ENCODE measurements at regions not wholly inside any gene's neighbourhood (a gene's known extent, or its start where the extent isn't known, plus 50 kb on each side); places are given as distances from the start of the nearest gene placed in this dataset.

GRCh38 chr1:80245813-80246212, 1239.3 kb upstream of the ADGRL4 start:
- WGBS, 2 experiments (ENCODE audit: low coverage in 1 of 2, low lambda C conversion rate in 2 of 2, missing lambda C conversion rate in 2 of 2), result 21 to 25% methylated on average over 2 of the region's 2 CpGs

GRCh38 chr1:80244372-80244771, 1237.8 kb upstream of the ADGRL4 start:
- H3K27me3 ChIP-seq (replicated peaks; ENCODE audit: insufficient read depth), result no peaks in the 10 kb centered on the region
- no peaks in the 10 kb centered on the region for H3K9me3 ChIP-seq (ENCODE audit: low read depth)
- H2AFZ ChIP-seq, result no peak overlapping the region
- H3K4me3 ChIP-seq, result no peak overlapping the region
- no peak for DNase-seq
- TF ChIP-seq EZH2 (IDR thresholded peaks at IDR 0.05; ENCODE audit: insufficient read depth, poor library complexity, severe bottlenecking), result no peak
- TF ChIP-seq EZH2phosphoT487 (IDR thresholded peaks at IDR 0.05; ENCODE audit: insufficient read depth, low read depth), result no peak
- H3K4me2 ChIP-seq (ENCODE audit: unreplicated experiment), result no peak overlapping the region
- no peaks in the 10 kb centered on the region for H4K20me1 ChIP-seq (ENCODE audit: insufficient read depth)
- no peaks in the 10 kb centered on the region for H3K36me3 ChIP-seq (ENCODE audit: low read depth)
- no peak overlapping the region for H3K9ac ChIP-seq
- in situ Hi-C loops (cut with MboI), result no loop called here
- 30 to 36% methylated on average over 1 of the region's 1 CpG for WGBS, 2 experiments (ENCODE audit: low coverage in 1 of 2, low lambda C conversion rate in 2 of 2, missing lambda C conversion rate in 2 of 2)
- H3K9me2 ChIP-seq (ENCODE audit: insufficient read depth), result no peaks in the 10 kb centered on the region
- no peak overlapping the region for H3K27ac ChIP-seq
- H3F3A ChIP-seq (ENCODE audit: insufficient read depth), result no peaks in the 10 kb centered on the region
- H3K79me2 ChIP-seq (ENCODE audit: insufficient read depth), result no peaks in the 10 kb centered on the region
- no peaks in the 10 kb centered on the region for H3K4me1 ChIP-seq (ENCODE audit: insufficient read depth)

More at GRCh38 chr1:80245813-80246212, 1239.3 kb upstream of the ADGRL4 start:
- Histone ChIP-seq H3K79me2 (ENCODE audit: insufficient read depth) (no peaks in the 10 kb centered on the region), H4K20me1 (ENCODE audit: insufficient read depth) (no peaks in the 10 kb centered on the region), H3K36me3 (ENCODE audit: low read depth) (no peaks in the 10 kb centered on the region), H3K9me2 (ENCODE audit: insufficient read depth) (no peaks in the 10 kb centered on the region), H2AFZ (no peak overlapping the region), H3K9me3 (ENCODE audit: low read depth) (no peaks in the 10 kb centered on the region), H3K4me1 (ENCODE audit: insufficient read depth) (no peaks in the 10 kb centered on the region), H3K27ac (no peak overlapping the region), H3K4me2 (ENCODE audit: unreplicated experiment) (no peak overlapping the region), H3K9ac (no peak overlapping the region), H3K27me3 (replicated peaks; ENCODE audit: insufficient read depth) (no peaks in the 10 kb centered on the region), H3K4me3 (no peak overlapping the region), H3F3A (ENCODE audit: insufficient read depth) (no peaks in the 10 kb centered on the region)
- in situ Hi-C loops (cut with MboI), result no loop called here
- TF ChIP-seq EZH2phosphoT487 (IDR thresholded peaks at IDR 0.05; ENCODE audit: insufficient read depth, low read depth) (no peak), EZH2 (IDR thresholded peaks at IDR 0.05; ENCODE audit: insufficient read depth, poor library complexity, severe bottlenecking) (no peak)
- no peak for DNase-seq

- Histone ChIP-seq H2AFZ (no peak overlapping the region), H3K4me2 (ENCODE audit: unreplicated experiment) (no peak overlapping the region), H3F3A (ENCODE audit: insufficient read depth) (no peaks in the 10 kb centered on the region), H3K9ac (no peak overlapping the region), H4K20me1 (ENCODE audit: insufficient read depth) (no peaks in the 10 kb centered on the region), H3K4me1 (ENCODE audit: insufficient read depth) (no peaks in the 10 kb centered on the region), H3K79me2 (ENCODE audit: insufficient read depth) (no peaks in the 10 kb centered on the region), H3K4me3 (no peak overlapping the region), H3K9me2 (ENCODE audit: insufficient read depth) (no peaks in the 10 kb centered on the region), H3K27ac (no peak overlapping the region), H3K36me3 (ENCODE audit: low read depth) (no peaks in the 10 kb centered on the region), H3K27me3 (replicated peaks; ENCODE audit: insufficient read depth) (no peaks in the 10 kb centered on the region), H3K9me3 (ENCODE audit: low read depth) (no peaks in the 10 kb centered on the region)
- TF ChIP-seq EZH2phosphoT487 (IDR thresholded peaks at IDR 0.05; ENCODE audit: insufficient read depth, low read depth) (no peak), EZH2 (IDR thresholded peaks at IDR 0.05; ENCODE audit: insufficient read depth, poor library complexity, severe bottlenecking) (no peak)
- 15 to 35% methylated on average over 1 of the region's 1 CpG for WGBS, 2 experiments (ENCODE audit: low coverage in 1 of 2, low lambda C conversion rate in 2 of 2, missing lambda C conversion rate in 2 of 2)
- no peak for DNase-seq
- in situ Hi-C loops (cut with MboI), result no loop called here
These were observed 1235.0 kb upstream of the ADGRL4 start for GRCh38 chr1:80241566-80241965.

- H3K4me2 ChIP-seq (ENCODE audit: unreplicated experiment), result no peak overlapping the region
- H3F3A ChIP-seq (ENCODE audit: insufficient read depth), result no peaks in the 10 kb centered on the region
- no peak for TF ChIP-seq EZH2phosphoT487 (IDR thresholded peaks at IDR 0.05; ENCODE audit: insufficient read depth, low read depth)
- no peaks in the 10 kb centered on the region for H3K27me3 ChIP-seq (replicated peaks; ENCODE audit: insufficient read depth)
- no peaks in the 10 kb centered on the region for H4K20me1 ChIP-seq (ENCODE audit: insufficient read depth)
- no peak overlapping the region for H3K4me3 ChIP-seq
- no peaks in the 10 kb centered on the region for H3K79me2 ChIP-seq (ENCODE audit: insufficient read depth)
- WGBS, 2 experiments (ENCODE audit: low coverage in 1 of 2, low lambda C conversion rate in 2 of 2, missing lambda C conversion rate in 2 of 2), result 0 to 1% methylated on average over 2 of the region's 2 CpGs
- no peak overlapping the region for H3K9ac ChIP-seq
- H3K4me1 ChIP-seq (ENCODE audit: insufficient read depth), result no peaks in the 10 kb centered on the region
- no peaks in the 10 kb centered on the region for H3K9me2 ChIP-seq (ENCODE audit: insufficient read depth)
- H3K9me3 ChIP-seq (ENCODE audit: low read depth), result no peaks in the 10 kb centered on the region
- H2AFZ ChIP-seq, result no peak overlapping the region
- in situ Hi-C loops (cut with MboI), result no loop called here
- no peak for DNase-seq
- H3K36me3 ChIP-seq (ENCODE audit: low read depth), result no peaks in the 10 kb centered on the region
- H3K27ac ChIP-seq, result no peak overlapping the region
These were observed 1219.0 kb upstream of the ADGRL4 start for GRCh38 chr1:80225510-80225909.

- WGBS, 2 experiments (ENCODE audit: low coverage in 1 of 2, low lambda C conversion rate in 2 of 2, missing lambda C conversion rate in 2 of 2), result 56 to 59% methylated on average over 4 of the region's 4 CpGs
- no peak for DNase-seq
- Histone ChIP-seq H3K36me3 (ENCODE audit: low read depth) (no peaks in the 10 kb centered on the region), H3K9ac (no peak overlapping the region), H3K4me1 (ENCODE audit: insufficient read depth) (no peaks in the 10 kb centered on the region), H2AFZ (no peak overlapping the region), H3K4me3 (no peak overlapping the region), H3F3A (ENCODE audit: insufficient read depth) (no peaks in the 10 kb centered on the region), H3K4me2 (ENCODE audit: unreplicated experiment) (no peak overlapping the region), H3K9me2 (ENCODE audit: insufficient read depth) (no peaks in the 10 kb centered on the region), H3K27me3 (replicated peaks; ENCODE audit: insufficient read depth) (0 out of 2 replicates have a peak, but pooled peaks cover 2% of the 10 kb centered on the region), H3K27ac (no peak overlapping the region), H3K79me2 (ENCODE audit: insufficient read depth) (no peaks in the 10 kb centered on the region), H4K20me1 (ENCODE audit: insufficient read depth) (no peaks in the 10 kb centered on the region), H3K9me3 (ENCODE audit: low read depth) (no peaks in the 10 kb centered on the region)
- TF ChIP-seq EZH2 (IDR thresholded peaks at IDR 0.05; ENCODE audit: insufficient read depth, poor library complexity, severe bottlenecking) (no peak), EZH2phosphoT487 (IDR thresholded peaks at IDR 0.05; ENCODE audit: insufficient read depth, low read depth) (no peak)
- in situ Hi-C loops (cut with MboI), result no loop called here
These were observed 1214.8 kb upstream of the ADGRL4 start for GRCh38 chr1:80221319-80221718.

Data from GM23248 (cell line).